ENCODE measurements at regions not wholly inside any gene's neighbourhood (a gene's known extent, or its start where the extent isn't known, plus 50 kb on each side); places are given as distances from the start of the nearest gene placed in this dataset.

- TF ChIP-seq CTCF (IDR thresholded peaks at IDR 0.05) = no peak
- no peak for TF ChIP-seq POLR2A (IDR thresholded peaks at IDR 0.05)
- 95 to 96% methylated on average over 13 of the region's 13 CpGs for WGBS, 2 donors
- intact Hi-C loops (cut with DNase I; ENCODE audit: low total_unique reads) = no loop called here
- no peak overlapping the region for H3K4me3 ChIP-seq (ENCODE audit: low read depth, poor library complexity, severe bottlenecking)
- DNase-seq (ENCODE audit: low spot score in 2 of 2) = no peak
Observed at GRCh38 chr15:93143186-93143585, 54.2 kb upstream of the RGMA start.

- 73 to 77% methylated on average over 8 of the region's 8 CpGs for WGBS, 2 donors
- no peak for DNase-seq (ENCODE audit: low spot score in 2 of 2)
- intact Hi-C loops (cut with DNase I; ENCODE audit: low total_unique reads) = no loop called here
- H3K4me3 ChIP-seq (ENCODE audit: low read depth, poor library complexity, severe bottlenecking) = no peak overlapping the region
- TF ChIP-seq POLR2A (IDR thresholded peaks at IDR 0.05) (no peak), CTCF (IDR thresholded peaks at IDR 0.05) (no peak)
Observed at GRCh38 chr15:93141371-93141794, 52.4 kb upstream of the RGMA start.

GRCh38 chr15:93139436-93139835 lies 50.4 kb upstream of the RGMA start:
- DNase-seq (ENCODE audit: low spot score in 2 of 2) = no peak
- TF ChIP-seq POLR2A (IDR thresholded peaks at IDR 0.05) = no peak
- TF ChIP-seq CTCF (IDR thresholded peaks at IDR 0.05) = no peak

GRCh38 chr15:93138681-93139250 lies 49.8 kb upstream of the RGMA start:
- TF ChIP-seq POLR2A (IDR thresholded peaks at IDR 0.05) = no peak
- no peak for TF ChIP-seq CTCF (IDR thresholded peaks at IDR 0.05)
- no peak for DNase-seq (ENCODE audit: low spot score in 2 of 2)
- intact Hi-C loops (cut with DNase I; ENCODE audit: low total_unique reads) = no loop called here
- whole genome bisulfite sequencing, 2 donors = 95 to 100% methylated on average over 3 of the region's 3 CpGs
- H3K4me3 ChIP-seq (ENCODE audit: low read depth, poor library complexity, severe bottlenecking) = no peak overlapping the region

More at GRCh38 chr15:93139436-93139835, 50.4 kb upstream of the RGMA start:
- intact Hi-C loops (cut with DNase I; ENCODE audit: low total_unique reads) = no loop called here
- WGBS, 2 donors = 93 to 96% methylated on average over 8 of the region's 8 CpGs
- H3K4me3 ChIP-seq (ENCODE audit: low read depth, poor library complexity, severe bottlenecking) = no peak overlapping the region
